HG03457 (cell line): ENCODE measurements at regions not wholly inside any gene's neighbourhood (a gene's known extent, or its start where the extent isn't known, plus 50 kb on each side); places are given as distances from the start of the nearest gene placed in this dataset.

ENCODE experiments used
- ATAC-seq: cut with Tn5 transposase; IDR thresholded peaks from one replicate; pipeline ENCODE4 v1.9.1; 2021; ENCODE audit warnings: moderate number of reproducible peaks; ENCODE audit not compliant: unreplicated experiment

DNA sequence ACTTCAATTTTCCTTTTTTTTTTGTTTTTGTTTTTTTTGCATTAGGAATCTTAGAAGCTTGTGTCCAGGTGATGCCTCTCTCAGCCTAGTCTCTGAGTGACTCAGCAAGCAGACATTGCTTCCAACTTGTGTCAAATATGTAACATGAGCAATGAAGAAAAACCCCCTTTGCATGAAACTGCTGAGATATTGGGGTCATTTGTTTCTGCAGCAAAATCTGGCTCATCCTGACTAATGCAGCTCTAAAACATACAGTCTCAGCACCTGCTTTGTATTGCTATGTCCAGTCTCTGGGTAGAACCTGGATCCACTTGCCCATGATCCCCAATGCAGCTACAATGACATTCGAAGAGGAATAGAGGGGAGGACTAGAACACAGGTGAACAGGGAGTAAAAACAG, 55.7 kb upstream of the LRFN2 start:
- no peak for ATAC-seq

GRCh38 chr6:40642190-40642589, 55.0 kb upstream of the LRFN2 start:
- no peak for ATAC-seq

DNA sequence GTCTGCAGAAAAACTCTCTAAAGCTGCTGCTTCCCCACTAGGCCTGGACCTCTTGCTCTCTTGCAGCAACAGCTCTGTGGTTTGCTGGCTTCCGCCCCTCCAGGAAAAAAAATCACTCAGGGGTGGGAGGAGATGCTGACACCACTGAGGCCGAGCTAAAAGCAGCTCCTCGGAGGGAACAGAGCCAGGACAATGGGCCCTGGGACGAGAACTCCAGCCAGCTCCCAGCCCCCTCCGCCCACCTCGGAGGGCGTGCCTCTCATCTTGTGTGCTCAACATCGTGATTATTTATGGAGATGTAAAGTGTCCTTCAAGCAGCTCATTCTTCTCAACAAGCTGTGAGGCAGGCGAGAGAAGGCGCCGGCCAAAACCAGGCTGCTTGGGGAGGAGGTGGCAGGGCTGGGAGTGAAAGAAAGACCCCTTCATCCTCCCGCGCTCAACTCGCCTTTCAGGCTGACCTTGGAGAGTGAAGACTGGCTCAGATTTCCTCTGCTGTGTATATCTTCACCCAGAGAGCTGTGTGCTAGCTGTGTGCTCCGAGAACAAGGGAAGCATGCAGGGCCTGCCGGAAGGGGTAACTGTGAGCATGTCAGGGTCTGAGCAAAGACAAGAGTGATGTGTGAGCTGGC, 53.5 kb upstream of the LRFN2 start:
- no peak for ATAC-seq
